ENCODE measurements at regions not wholly inside any gene's neighbourhood (a gene's known extent, or its start where the extent isn't known, plus 50 kb on each side); places are given as distances from the start of the nearest gene placed in this dataset.
A peak's percentile ranks its signal among the peaks of the same experiment; 100 is the strongest.

DNA sequence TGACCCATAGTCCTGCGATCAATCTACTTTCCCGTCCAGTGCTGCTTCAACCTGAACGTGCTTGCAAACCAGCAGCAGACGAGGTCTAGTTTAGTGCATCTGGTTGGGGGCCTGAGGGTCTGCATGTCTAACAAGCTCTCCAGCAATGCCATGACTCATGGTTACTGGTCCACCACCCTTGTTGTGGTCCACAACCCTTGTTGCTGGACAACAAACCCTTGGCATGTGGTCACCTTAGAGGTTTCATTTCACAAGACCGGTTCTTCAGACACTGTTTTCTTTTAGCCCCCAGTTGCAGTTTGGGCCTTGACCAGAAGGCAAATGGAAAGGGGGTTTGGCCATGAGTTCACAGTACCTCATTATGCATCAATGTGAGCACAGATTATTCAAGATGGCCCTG is 424.8 kb downstream of the QKI start:
- DNase-seq (ENCODE audit: low read depth): peak; percentile 37

DNA sequence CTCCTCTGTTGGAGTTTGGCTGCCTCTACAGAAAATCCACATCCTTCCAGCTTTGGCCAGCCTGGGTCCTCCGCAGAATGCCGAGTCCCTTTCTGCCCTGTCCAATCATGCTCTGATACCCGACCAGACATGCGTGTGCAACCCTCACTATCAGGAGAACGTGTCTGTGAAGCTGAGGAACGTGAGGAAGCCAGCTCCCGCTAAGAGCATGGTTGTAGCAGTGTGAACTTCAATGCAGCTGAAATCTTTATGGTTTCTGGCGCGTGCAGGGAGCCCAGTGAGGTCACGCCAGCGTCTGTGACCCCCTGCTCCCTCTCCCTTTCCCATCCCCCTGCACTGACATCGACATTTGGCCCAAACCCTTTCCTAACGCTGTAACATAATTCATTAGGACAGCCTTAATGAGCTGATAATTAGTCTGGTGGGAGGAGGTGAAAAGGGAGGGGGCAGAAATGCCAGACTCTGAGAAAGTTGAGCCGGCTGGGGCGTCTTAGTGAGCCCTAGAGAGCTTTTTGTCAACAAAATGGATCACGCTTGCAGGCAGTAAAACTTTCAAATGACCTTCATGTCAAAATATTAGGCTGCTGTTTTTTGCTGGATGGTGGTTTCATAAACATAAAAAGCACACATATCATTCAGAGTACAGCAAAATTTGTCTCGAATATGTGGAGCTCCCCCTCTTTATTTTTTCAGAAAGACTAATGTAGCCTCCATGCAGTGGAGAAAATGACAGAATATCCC is 423.3 kb downstream of the QKI start:
- DNase-seq (ENCODE audit: low read depth): peak; percentile 44

DNA sequence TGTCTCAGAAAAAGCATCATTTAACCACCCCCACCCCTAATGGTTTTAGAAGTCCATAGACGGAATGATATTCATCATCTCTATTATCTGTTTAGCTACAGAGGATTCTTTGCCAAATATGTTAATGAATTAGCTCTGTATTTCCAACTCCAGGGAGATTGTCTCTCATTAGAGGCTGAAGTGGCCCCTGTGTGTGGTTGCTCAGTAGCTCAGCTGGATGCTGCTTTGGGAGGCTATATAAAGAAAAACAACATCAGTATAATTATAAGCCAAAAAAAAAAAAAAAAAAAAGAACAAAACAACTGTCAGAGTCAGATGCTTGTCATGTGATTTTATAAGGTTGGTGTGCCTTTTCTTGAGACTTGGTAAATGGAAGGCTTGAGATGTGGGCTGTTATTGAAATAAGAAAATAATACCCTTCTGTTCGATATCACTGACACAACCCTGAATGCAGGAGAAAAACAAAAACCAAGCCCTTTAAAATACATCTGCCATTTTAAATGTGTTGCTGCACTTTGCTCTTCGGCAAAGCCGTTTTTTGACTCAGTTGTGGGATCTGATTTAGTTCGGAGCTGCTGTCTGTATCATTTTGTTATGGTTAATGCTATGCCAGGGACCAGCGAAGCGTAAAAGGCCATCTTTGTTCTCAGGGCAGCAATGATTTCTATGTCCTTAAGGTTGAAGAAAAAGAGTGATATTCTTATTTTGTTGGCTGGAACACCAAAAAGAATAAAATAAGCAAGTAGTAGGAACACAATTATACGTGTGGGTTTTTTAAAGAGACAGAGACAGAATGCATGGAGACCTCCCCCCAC is 422.6 kb downstream of the QKI start:
- DNase-seq (ENCODE audit: low read depth): no peak

DNA sequence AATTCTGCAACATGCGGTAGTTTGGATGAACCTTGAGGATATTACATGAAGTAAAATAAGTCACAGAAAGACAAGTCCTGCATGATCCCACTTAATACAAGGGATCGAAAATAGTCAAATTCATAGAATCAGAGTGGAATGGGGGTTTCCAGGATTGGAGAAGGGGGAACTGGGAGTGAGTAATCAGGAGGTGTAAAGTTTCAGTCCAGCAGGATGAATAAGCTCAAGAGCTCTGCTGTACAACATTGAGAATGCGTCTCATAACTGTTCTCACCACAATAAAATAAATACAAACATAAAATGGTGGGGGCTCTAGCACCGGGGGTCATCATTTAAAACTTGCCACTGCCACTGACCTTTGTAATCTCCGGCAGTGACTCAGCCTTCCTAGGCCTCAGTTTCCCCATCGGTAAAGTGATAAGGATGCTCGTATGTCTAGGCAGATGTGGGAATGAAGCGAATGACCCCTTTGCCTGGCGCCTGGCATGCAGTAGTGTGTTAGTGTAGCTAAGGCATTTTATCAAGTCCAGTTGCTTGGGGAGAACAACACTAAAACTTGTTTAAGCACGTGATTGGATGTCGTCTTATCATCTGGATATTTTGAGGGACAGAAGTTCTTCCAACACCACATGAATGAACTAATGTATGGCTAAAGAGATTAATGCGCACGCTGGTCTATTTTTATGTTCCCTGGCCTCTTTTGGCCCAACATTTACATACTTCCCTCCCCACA is 421.1 kb downstream of the QKI start:
- no peak for DNase-seq (ENCODE audit: low read depth)

DNA sequence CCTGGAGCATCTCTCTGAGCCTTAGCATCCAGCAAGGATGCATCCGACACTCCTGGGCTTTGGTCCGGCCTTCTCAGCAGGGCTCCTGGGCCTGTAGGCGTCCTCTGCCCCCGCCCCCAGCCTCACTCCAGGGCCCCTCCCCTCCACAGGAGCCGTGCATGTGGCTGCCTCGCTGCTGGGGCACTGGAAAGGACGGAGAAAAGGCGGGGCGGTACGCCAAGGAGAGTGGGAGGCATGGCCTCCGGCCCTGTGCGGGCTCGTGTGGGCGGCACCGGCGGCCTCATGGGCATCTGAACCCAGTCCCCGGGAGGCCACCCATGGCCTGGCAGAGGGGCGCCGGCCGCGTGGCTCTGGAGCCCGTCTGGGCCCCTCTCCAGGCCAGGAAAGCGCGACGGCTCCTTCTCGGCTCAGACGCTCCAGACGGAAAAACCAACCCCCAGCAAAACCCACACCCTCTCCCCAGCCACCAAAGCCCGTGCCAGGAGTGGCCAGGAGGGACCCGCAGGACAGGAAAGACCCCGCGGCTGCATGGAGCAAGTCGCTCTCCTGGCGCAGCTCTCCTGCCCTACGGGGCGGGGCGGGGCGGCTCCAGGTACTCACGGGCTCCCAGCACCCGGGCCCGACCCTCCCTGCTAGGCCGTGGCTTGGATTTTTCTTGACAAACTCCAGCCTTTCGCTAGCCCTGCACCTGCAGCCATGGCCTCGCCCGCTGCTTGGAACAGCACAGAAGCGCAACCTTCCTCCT is 419.9 kb downstream of the QKI start:
- DNase-seq (ENCODE audit: low read depth): no peak

DNA sequence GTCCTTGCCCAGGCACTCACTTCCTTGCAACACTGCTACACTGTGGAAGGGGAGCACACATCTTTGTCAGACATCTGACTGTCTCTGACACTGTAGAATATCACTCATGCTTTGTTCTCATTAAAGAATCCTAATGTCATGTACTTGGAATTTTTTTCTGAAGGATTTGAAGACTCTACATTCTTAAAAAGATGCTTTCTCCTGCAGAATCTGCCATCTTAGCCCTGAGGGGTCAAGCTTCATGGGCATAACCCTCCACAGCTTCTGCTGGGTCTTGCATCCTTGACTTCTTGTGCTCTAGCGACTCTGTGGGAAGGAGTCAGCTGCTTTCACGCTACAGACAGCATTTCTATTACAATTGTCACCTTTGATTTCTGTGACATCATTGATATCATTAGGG is 417.2 kb downstream of the QKI start:
- DNase-seq (ENCODE audit: low read depth): no peak

DNA sequence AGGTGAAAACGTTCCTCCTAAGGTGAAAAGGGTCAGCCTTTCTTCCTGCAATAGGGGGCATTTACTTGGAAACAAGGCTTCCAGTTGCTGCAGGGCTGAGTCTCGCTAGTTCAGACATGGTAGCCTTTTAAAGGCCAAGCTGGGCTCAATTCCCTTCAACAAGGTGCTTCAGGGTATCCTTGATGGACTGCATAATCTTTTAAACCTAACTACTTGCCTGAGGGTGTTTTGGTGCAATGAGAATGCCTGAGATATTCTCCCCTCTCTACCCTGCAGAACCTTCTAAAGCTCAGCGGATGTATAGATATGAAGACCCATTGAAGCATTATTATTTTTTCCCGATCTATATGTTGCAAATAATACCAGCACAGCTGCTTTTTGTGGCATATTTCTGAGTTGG is 416.1 kb downstream of the QKI start:
- no peak for DNase-seq (ENCODE audit: low read depth)

DNA sequence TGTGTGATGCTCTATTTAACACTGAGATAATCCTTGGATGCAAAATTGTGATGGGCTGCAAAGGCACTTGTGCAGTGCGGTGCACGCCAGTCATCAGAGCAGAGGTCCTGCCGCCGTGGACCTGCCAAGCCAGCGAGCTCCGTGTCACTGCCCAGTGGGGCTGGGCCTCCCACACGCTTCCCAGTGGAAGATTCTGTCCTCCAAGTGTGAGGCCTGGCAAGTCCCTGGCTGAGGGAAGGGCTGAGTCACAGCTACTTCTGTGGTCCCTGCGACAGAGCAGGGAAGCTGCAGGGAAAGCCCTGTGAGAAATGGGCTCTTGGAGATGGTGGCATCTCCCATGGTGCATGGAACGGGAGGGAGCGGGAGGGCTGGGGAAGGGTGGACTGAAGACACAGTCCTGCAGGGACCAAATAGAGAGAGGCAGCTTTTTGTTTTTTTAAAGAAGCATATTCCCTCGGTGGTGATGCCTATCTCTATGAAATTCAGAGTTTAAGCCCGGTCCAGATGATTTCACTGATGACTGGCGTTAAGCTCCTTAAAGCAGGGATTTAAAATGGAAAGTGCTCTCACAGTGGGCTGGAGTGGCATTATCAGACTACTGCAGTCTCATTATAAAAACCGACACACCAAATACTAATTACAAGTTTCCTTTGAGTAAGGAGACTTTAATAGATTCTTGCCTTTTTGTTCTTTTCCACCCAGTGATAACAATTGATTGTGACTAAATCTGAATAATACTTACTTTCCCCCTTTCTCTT is 413.7 kb downstream of the QKI start:
- peak; percentile 58 for DNase-seq (ENCODE audit: low read depth)

DNA sequence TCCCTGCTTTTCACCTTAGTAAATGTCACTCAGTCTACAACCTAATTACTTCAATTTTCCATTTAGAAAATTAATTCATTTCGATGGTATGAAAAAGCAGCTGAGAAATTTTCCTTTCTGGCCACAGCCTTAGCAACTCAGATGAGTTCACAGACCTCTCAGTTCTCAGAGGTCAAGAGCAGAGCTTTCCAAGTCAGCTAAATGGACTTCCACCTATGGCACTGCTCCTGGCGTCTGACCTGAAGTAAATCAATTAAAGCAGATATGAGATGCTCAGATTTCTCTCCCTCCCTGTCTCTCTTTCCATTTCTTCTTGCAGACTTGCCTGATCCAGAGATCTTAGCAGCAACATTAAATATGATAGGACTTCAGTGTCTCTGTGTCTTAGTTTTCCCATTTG is 412.6 kb downstream of the QKI start:
- no peak for DNase-seq (ENCODE audit: low read depth)

DNA sequence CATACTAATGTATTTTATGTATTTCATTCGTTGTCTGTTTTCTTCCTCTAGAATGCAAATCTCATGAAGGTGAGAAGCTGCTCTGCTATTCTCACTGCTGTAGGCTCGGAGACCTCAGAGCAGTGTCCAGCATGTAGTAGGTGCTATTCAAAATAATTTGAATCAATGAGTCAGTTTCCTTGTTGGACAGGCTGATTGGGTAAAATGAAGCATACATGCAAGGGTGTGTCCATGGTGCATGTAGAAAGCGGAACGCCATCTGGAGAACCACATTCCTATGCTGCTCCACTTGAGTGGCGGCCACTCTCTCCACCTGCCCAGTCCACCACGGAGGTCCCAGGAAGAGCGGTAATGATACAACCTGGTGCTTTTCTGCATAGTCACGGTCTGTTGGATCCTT is 412.1 kb downstream of the QKI start:
- no peak for DNase-seq (ENCODE audit: low read depth)

DNA sequence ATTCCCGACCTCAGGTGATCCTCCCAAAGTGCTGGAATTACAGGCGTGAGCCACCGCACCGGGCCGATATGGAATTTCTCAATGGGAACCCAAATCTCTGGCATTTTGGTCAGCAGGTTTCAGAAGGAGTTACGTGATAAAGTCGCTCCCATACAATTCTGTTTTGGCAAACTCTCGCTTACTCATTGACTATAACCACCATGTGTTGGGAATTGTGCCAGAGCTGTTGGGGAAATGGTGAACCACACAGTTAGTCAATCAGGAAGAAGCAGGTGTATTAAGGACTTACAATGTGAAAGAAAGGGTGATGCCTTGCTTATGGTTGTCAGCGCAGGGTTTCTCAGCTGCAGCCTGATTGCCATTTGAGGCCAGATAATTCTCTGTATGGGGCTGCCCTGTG is 410.5 kb downstream of the QKI start:
- DNase-seq (ENCODE audit: low read depth): peak; percentile 97

DNA sequence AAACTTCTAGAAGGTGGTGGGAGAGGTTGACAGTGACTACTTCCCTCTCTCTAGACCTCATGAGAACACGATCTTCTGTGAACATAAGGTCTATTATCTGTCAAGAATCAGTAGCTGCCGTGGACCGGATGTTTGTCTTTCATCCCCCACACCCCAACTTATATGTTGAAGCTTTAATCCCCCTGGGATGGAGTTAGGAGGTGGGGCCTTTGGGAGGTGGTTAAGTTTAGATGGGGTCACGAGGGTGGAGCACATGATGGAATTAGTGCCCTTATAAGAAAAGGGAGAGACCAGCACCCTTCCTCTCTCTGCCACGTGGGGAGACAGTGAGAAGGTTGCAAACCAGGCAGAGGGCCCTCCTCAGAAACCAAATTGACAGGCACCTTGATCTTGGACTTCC is 409.1 kb downstream of the QKI start:
- no peak for DNase-seq (ENCODE audit: low read depth)

DNA sequence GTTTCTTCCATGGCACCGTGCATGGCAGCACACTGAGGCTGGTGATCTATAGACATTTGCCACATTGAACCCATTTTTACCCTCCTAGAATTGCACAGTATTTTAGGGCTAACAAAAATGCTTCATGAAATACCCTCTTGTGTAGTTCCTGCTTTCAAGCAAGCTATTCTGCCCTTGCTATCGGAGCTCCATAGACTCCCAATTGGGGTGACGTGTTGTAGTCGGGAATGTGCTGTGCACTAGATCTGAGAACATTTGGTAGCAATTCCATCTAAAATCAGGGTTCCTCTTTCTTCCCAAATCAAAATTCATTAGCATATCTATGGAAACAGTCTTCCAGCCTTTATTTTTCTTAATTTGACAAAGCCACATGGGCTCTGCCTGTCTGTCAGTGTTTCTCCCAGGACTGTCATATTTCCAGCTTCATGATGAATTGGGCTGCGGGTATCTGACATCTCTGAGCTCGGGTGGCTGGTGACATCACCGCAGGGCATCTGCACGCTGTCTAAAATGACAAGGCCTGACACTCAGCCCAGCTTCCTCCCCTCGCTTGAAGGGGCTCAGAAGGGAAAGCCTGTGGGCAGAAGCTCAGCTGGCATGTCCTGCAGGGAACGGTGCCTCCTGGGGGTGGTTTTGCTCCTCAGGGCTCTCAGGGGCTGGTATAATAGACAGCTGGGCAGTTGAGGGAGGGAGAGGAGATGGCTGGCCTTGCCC is 406.4 kb downstream of the QKI start:
- peak; percentile 30 for DNase-seq (ENCODE audit: low read depth)

DNA sequence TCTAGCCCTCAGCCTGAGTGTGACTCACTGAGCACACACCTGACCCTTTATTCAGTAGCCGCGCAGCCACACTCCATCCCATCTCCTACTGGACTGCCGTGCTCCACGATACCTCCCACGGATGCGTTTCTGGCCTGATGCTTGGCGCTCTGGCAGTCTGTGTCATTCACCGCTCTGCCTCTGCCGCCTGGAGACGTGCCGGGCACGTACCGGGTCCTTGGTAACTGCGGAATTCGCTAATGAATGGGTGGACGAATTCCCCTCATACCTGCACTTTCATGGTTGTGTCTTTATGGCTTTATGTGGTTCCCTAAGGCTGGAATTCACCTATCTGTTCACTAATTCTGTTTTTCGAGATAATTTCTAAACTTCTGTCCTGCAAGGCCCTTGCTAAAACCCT is 405.7 kb downstream of the QKI start:
- no peak for DNase-seq (ENCODE audit: low read depth)

DNA sequence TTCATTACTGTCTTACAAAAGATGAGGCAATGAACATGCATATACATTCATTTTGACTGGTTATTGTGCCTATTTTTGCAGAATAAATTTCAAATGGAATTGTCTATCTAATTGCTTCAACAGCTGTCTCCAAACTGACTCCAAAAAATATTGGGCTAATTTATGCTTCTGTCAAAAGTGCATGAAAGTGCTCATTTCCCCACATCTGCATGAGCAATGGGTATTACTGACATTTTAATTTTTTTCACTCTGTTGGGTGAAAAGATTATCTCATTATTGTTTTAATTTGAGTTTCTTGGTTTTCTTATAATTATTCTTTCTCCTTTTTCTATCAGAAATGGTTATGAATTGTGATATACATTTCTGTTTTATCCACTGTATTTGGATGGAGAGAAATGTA is 404.2 kb downstream of the QKI start:
- no peak for DNase-seq (ENCODE audit: low read depth)

DNA sequence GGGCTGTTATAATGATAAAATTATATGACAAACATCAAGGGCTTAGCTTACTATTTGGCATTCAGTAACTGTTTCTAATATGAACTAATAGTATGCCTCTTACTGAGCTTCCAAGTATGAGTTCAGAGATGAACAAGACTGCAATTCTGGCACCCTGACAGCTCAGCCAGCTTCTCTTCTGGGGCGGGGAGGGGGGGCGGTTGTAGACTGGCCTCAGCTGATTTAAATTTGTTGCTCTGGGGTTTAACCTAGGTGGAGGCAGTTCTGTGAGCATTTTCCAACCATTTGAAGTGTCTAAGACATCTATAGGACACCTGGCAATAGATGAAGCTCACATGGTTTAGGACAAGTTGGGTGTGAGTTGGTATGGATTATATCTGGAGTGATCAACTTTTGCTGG is 401.9 kb downstream of the QKI start:
- no peak for DNase-seq (ENCODE audit: low read depth)

DNA sequence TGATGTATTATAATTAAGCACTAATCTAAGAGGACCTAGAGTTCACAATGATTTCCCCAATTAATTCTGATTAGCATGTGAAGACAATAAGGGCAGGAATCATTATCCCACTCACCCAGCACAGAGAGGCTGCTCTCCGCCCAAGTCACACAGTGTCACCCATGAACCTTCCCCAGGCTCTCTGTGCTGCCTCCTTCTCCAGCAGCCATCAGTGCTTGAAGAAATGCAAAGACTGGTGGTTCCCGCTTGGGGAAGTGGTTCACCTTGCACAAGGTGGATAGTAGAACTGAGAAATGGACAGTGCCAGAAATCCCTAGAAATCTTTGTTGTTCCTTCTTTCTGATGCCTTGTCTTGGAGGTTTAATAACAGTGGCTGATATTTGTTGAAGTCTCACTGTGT is 401.3 kb downstream of the QKI start:
- DNase-seq (ENCODE audit: low read depth): no peak

DNA sequence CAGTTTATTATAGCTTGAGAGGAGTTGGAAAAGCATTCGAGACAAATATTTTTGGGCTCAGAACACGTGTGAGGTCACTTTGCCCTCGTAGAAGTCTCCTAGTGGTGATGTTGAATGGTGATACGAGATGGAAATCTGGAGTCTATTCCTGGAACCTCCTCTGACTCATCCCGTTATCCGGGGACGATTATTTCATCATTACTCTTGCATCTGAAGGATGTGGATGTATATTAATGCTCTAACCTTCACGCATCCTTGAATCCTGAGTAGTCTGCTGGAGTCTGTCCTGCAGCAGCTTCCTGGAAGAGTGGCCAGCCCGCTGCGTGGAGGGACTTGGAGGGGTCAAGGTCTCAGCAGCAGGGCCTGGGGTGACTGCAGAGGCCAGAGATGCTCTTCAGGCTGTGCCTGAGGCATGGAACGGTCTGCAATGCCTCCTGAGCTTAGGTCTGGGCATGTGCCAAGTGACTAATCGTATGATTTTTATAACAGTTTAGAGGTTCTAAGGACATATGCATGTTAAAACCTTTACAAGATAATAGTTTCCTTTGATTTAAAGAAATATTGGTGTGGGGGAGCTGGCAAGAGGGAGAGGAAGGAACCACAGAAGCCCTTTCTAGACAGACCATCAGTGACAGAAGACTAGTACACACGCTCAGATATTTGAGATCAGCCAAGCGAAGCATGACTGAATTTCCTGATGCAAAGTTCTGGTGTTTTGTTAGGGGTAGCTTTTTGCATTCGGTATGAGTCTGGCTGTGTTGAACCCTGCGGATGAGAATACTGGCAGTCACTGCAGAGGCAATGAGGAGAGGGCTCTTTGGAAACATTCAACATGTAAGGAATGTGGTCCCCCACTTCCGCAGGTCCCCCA is 400.2 kb downstream of the QKI start:
- peak; percentile 99 for DNase-seq (ENCODE audit: low read depth)

DNA sequence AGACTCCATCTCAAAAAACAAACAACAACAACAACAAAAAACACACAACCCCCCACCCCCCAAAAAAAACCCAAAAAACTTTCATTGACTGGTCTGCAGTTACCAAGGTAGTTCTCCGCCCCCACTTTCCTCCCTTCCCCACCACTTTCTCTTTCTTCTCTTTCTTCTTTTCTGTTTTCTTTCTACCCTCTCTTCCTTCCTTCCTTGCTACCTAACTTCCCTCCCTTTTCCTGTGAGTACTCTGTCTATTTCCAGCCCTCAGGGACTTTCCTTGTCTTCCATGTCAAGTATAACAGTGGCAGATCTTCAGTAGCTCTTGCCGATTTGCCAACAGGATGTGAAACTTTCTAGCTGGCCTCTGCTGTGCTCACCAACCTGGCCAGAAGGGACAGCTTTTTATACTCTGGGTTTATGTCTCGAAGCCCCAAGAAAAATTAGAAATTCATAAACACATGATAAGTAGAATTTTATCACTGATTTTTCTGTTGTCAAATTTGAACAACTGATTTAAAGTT is 399.5 kb downstream of the QKI start:
- DNase-seq (ENCODE audit: low read depth): peak; percentile 70
